SW 1271 (cell line): ENCODE measurements at regions not wholly inside any gene's neighbourhood (a gene's known extent, or its start where the extent isn't known, plus 50 kb on each side); places are given as distances from the start of the nearest gene placed in this dataset.

Source experiments
- DNase-seq, 2 experiments: peaks; one replicate each; lab custom pipeline; 2025; lab: John Stamatoyannopoulos, UW

GRCh38 chr14:71498212-71498611 is 434.0 kb upstream of the RGS6 start:
- no peak for DNase-seq

GRCh38 chr14:71499018-71499417 is 433.2 kb upstream of the RGS6 start:
- no peak for DNase-seq

GRCh38 chr14:71507681-71508080 is 424.5 kb upstream of the RGS6 start:
- DNase-seq: no peak

- DNase-seq: no peak
Observed at GRCh38 chr14:71508901-71509300, 423.3 kb upstream of the RGS6 start.

GRCh38 chr14:71511152-71511551 is 421.1 kb upstream of the RGS6 start:
- DNase-seq: no peak

- DNase-seq: no peak
Observed at GRCh38 chr14:71514941-71515919, 417.0 kb upstream of the RGS6 start.

- DNase-seq: no peak
Observed at GRCh38 chr14:71521238-71522135, 410.7 kb upstream of the RGS6 start.

- no peak for DNase-seq
Observed at GRCh38 chr14:71523630-71524319, 408.5 kb upstream of the RGS6 start.

GRCh38 chr14:71524320-71524982 is 407.8 kb upstream of the RGS6 start:
- no peak for DNase-seq

GRCh38 chr14:71525663-71526221 is 406.5 kb upstream of the RGS6 start:
- DNase-seq: no peak

- DNase-seq: no peak
Observed at GRCh38 chr14:71526388-71526787, 405.8 kb upstream of the RGS6 start.

GRCh38 chr14:71527838-71528237 is 404.4 kb upstream of the RGS6 start:
- no peak for DNase-seq

GRCh38 chr14:71529848-71530247 is 402.4 kb upstream of the RGS6 start:
- no peak for DNase-seq

GRCh38 chr14:71532344-71532743 is 399.9 kb upstream of the RGS6 start:
- no peak for DNase-seq

- no peak for DNase-seq
Observed at GRCh38 chr14:71532790-71533189, 399.4 kb upstream of the RGS6 start.

GRCh38 chr14:71533390-71533789 is 398.8 kb upstream of the RGS6 start:
- no peak for DNase-seq

GRCh38 chr14:71533800-71534199 is 398.4 kb upstream of the RGS6 start:
- no peak for DNase-seq

GRCh38 chr14:71534506-71534905 is 397.7 kb upstream of the RGS6 start:
- DNase-seq: no peak

GRCh38 chr14:71536015-71536740 is 396.1 kb upstream of the RGS6 start:
- no peak for DNase-seq

- no peak for DNase-seq
Observed at GRCh38 chr14:71536927-71537772, 395.1 kb upstream of the RGS6 start.
